BLaER1 treated with 17β-estradiol and CSF1 and Interleukin-3, amounts not matched to agents 10 nM and 100 nM (cell line): ENCODE measurements at regions not wholly inside any gene's neighbourhood (a gene's known extent, or its start where the extent isn't known, plus 50 kb on each side); places are given as distances from the start of the nearest gene placed in this dataset.
A peak's percentile ranks its signal among the peaks of the same experiment; 100 is the strongest.
"Not testable (repeated sequence)": the region's sequence is repeated elsewhere in the genome, so short reads cannot be mapped to it uniquely, and the experiment has no call there.

Experiments
- H3K27ac ChIP-seq, 11 experiments: shearing (Covaris generic); formaldehyde crosslinking; 2 replicates each; pipeline ENCODE4 v1.8.1; 2022
- H3K27me3 ChIP-seq, 11 experiments: shearing (Covaris generic); formaldehyde crosslinking; 2 replicates each; pipeline ENCODE4 v1.8.1; 2022
- H3K36me3 ChIP-seq, 11 experiments: shearing (Covaris generic); formaldehyde crosslinking; 2 replicates each; pipeline ENCODE4 v1.8.1; 2022
- H3K4me1 ChIP-seq, 10 experiments: shearing (Covaris generic); formaldehyde crosslinking; 2 replicates each; pipeline ENCODE4 v1.8.1; 2022
- H3K4me2 ChIP-seq, 11 experiments: shearing (Covaris generic); formaldehyde crosslinking; 2 replicates each; pipeline ENCODE4 v1.8.1; 2022
- H3K4me3 ChIP-seq, 10 experiments: shearing (Covaris generic); formaldehyde crosslinking; 2 replicates each; pipeline ENCODE4 v1.8.1; 2022
- H3K9ac ChIP-seq, 11 experiments: shearing (Covaris generic); formaldehyde crosslinking; 2 replicates each; pipeline ENCODE4 v1.8.1; 2022
- H3K9me3 ChIP-seq, 11 experiments: shearing (Covaris generic); formaldehyde crosslinking; replicated peaks in 1 of 11; 2 replicates each; pipeline ENCODE4 v1.8.1; 2022
- H4K20me1 ChIP-seq, 11 experiments: shearing (Covaris generic); formaldehyde crosslinking; 2 replicates each; pipeline ENCODE4 v1.8.1; 2022
- Cebpa-rat ChIP-seq, 11 experiments: shearing (Covaris generic); IDR thresholded peaks; 2 replicates each; pipeline ENCODE4 v1.8.1; 2022

DNA sequence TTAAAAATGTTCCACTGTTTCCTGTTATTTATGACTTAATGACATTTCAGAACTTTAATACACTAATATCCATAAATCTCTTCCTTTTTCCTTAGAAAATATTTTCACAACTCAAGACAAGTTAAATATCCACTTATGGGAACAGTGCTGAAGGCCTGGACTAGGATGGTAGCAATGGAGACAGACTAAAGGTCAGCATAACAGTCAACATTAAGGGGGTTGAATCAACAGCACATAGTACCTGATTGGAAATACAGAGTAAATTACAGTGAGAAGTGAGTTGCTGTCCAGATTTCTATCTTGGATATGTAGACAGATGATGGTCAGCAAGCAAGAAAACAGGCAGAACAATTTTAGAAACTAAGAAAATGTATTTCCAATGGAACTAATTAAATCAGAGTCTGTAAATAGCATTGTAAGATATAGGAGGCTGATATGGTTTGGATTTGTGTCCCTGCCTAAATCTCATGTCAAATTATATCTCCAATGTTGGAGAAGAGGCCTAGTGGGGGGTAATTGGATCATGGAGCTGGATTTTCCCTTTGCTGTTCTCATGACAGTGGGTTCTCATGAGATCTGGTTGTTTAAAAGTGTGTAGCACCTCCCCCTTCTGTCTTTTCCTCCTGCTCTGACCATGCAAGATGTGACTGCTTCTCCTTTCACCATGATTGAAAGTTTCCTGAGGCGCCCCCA lies 682.7 kb downstream of the MAFB start:
- H3K36me3 ChIP-seq: no peaks in the 10 kb centered on the region

DNA sequence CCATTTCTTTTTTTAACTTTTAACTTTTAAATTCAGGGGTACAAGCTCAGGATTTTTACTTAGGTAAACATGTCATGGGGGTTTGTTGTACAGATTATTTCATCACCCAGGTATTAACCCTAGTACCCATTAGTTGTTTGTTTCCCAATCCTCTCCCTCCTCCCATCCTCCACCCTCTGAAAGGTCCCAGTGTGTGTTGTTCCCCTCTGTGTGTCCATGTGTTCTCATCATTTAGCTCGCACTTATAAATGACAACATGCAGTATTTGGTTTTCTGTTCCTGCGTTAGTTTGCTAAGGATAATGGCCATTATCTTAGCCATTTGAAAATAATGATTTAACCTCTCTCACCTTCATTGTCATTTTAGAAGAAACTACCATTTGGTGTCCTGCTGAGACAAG lies 684.9 kb downstream of the MAFB start:
- not testable (repeated sequence) for H3K36me3 ChIP-seq, H3K4me2 ChIP-seq, H3K9ac ChIP-seq, H3K27me3 ChIP-seq, H3K27ac ChIP-seq, H4K20me1 ChIP-seq, H3K9me3 ChIP-seq, H3K4me1 ChIP-seq, H3K4me3 ChIP-seq

More for the DNA sequence above, 682.7 kb downstream of the MAFB start:
- Histone ChIP-seq H3K4me1 (peaks cover 0 to 6% (median 0%) of the 10 kb centered on the region in 10 experiments; a peak in 2 of 20 replicates), H3K4me2 (peak overlapping the region in 1 of 11 experiments; percentile 28; a peak in 1 of 22 replicates), H4K20me1 (no peaks in the 10 kb centered on the region), H3K27ac (no peak overlapping the region), H3K27me3 (no peaks in the 10 kb centered on the region), H3K9ac (no peak overlapping the region), H3K4me3 (no peak overlapping the region), H3K9me3 (no peaks in the 10 kb centered on the region)
- no peak for TF ChIP-seq Cebpa-rat (IDR thresholded peaks at IDR 0.05)

DNA sequence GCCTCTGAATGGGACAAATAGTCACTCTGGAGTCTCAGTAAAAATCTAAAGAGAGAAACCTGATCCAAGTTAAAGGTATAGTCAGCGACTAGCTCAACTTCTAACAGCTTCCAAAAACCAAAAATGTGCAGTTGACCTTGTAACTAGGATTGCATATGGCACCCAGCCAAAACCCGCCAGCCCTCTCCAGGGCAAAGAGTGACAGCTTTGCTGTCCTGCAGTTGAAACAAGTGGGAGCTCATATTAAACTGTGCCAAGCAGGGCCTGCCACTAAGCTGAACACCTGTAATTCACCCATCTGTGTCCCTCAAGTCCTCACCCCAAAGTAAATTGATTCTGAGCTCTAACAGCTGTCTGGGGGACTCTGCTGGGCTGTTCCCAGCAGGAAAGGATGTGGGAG lies 695.3 kb downstream of the MAFB start:
- H3K36me3 ChIP-seq: no peaks in the 10 kb centered on the region
- peaks cover 5 to 24% (median 7%) of the 10 kb centered on the region in 11 experiments; a peak in 18 of 22 replicates for H3K9me3 ChIP-seq
- H3K4me3 ChIP-seq: no peak overlapping the region
- H3K9ac ChIP-seq: no peak overlapping the region
- H4K20me1 ChIP-seq: no peaks in the 10 kb centered on the region
- no peak for TF ChIP-seq Cebpa-rat (IDR thresholded peaks at IDR 0.05)
- H3K27ac ChIP-seq: no peak overlapping the region
- H3K27me3 ChIP-seq: no peaks in the 10 kb centered on the region
- no peaks in the 10 kb centered on the region for H3K4me1 ChIP-seq
- no peak overlapping the region for H3K4me2 ChIP-seq

DNA sequence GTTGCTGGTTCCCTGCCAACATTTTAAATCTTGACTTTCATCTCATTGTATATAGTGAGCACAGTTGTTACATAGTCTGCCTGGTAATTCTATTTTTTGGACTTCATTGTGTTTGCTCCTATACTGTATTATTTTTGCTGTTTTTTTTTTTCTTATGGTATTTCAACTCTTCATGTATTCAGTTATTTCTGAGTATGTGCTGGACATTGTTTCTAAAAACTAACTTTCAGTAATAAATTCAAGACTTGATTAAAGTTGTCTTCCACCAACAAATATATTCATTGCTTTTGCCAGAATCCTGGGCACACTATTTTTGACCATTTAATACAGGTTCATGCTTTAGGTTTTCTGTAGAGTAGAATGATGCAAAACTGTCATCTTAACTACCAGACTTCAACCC lies 698.3 kb downstream of the MAFB start:
- no peaks in the 10 kb centered on the region for H3K27me3 ChIP-seq

DNA sequence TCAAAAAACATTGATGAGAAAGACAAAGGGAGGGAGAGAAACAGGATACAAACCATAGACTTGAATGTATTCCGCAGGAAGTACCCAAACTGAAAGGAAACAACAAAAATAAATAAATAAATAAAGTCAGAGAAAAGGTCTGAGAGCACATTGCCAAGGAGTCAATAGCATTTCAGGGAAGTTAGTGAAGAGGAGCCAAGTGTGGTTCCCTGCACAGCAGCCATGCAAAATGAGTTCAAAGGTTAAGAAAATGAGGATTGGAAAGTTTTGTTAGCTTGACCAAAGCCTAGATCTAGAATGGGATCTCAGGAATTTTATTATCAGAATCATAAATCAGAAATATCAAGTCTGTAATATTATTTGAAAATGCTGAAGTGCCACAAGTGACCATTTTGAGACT lies 700.0 kb downstream of the MAFB start:
- Histone ChIP-seq H3K9me3 (peaks cover 5 to 13% (median 7%) of the 10 kb centered on the region in 11 experiments; a peak in 18 of 22 replicates), H3K36me3 (no peaks in the 10 kb centered on the region), H3K4me3 (no peak overlapping the region), H3K27ac (no peak overlapping the region), H3K9ac (no peak overlapping the region), H3K4me1 (peaks cover 0 to 20% (median 0%) of the 10 kb centered on the region in 10 experiments; a peak in 6 of 20 replicates), H4K20me1 (no peaks in the 10 kb centered on the region), H3K27me3 (no peaks in the 10 kb centered on the region), H3K4me2 (no peak overlapping the region)
- no peak for TF ChIP-seq Cebpa-rat (IDR thresholded peaks at IDR 0.05)

More for the DNA sequence above, 698.3 kb downstream of the MAFB start:
- Histone ChIP-seq H3K27ac (no peak overlapping the region), H3K9me3 (peaks cover 5 to 13% (median 7%) of the 10 kb centered on the region in 11 experiments; a peak in 18 of 22 replicates), H4K20me1 (no peaks in the 10 kb centered on the region), H3K9ac (no peak overlapping the region), H3K4me3 (no peak overlapping the region), H3K4me2 (no peak overlapping the region), H3K36me3 (no peaks in the 10 kb centered on the region), H3K4me1 (peaks cover 0 to 16% (median 0%) of the 10 kb centered on the region in 10 experiments; a peak in 6 of 20 replicates)
- TF ChIP-seq Cebpa-rat (IDR thresholded peaks at IDR 0.05): no peak

DNA sequence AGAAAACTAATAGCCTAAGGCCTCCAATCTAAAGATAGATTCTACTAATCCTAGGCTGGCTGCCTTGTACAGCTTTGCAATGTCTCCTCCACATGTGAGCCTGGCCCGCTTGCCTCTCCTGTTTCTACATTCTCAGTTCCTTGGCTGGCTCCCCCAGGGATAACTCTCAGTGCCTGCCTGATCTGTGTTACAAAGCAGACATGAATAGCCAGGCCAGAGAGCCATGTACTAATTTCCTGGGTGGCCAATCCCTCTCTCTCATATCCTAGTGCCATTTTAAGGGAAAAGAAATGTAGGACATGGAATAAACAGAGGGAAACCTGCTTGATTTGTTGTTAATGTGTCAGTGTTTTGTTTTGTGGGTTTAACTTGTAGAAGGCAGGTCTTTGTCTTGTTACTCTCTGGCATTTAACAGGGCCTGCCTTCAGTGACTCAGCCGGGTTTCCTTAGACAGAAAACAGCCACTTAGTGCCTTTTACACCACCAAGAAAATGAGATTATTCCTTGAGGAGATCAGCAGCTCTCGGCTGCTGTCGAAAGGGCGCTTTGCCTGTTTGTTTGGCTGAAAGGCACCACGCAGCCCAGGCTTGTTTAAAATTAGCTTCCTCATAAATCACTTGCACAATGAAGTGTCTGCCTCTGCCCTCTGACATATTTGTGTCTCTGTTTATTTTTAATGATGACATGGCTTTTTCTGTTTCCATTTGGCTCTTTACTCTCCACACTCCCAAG lies 702.7 kb downstream of the MAFB start:
- Histone ChIP-seq H4K20me1 (no peaks in the 10 kb centered on the region), H3K36me3 (no peaks in the 10 kb centered on the region), H3K27me3 (no peaks in the 10 kb centered on the region), H3K27ac (peak overlapping the region in 5 of 11 experiments; percentile 12 to 91 (median 82); a peak in 9 of 22 replicates), H3K4me2 (peak overlapping the region in 3 of 11 experiments; percentile 46 to 67 (median 58); a peak in 6 of 22 replicates), H3K9me3 (peaks cover 5 to 19% (median 7%) of the 10 kb centered on the region in 11 experiments; a peak in 18 of 22 replicates), H3K4me1 (peaks cover 0 to 21% (median 0%) of the 10 kb centered on the region in 10 experiments; a peak in 7 of 20 replicates), H3K4me3 (no peak overlapping the region), H3K9ac (peak overlapping the region in 4 of 11 experiments; percentile 36 to 71 (median 59); a peak in 8 of 22 replicates)
- TF ChIP-seq Cebpa-rat (IDR thresholded peaks at IDR 0.05): no peak

DNA sequence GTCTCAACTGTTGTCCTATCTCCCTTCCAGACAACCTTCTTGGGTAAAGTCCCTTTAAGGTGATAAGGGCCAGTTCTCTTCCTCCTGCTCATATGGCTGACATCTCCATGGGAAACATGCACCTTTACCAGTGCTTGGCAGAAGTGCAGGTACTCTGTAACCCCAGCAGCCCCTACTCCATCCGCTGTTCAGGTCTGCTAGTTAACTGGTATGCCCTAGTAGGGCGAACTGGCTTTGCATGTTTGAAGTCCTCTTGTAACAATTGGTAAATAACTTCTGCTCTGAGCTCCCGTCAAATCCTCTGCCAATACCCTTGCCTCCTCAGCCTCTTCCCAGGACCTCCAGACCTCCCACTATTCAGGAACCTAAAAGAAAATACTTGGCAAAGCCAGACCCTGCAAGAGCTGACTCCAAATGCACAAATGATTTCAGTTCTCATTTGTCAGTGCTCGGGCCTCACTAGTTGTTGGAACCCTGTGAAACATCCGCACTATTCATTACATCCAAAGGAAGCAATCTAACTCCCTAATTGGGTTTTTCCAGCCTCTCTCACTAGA lies 703.7 kb downstream of the MAFB start:
- Histone ChIP-seq H3K4me3 (no peak overlapping the region), H3K4me1 (peaks cover 0 to 21% (median 0%) of the 10 kb centered on the region in 10 experiments; a peak in 7 of 20 replicates), H4K20me1 (no peaks in the 10 kb centered on the region), H3K27ac (no peak overlapping the region; a peak in 1 of 22 replicates), H3K9ac (no peak overlapping the region), H3K9me3 (peaks cover 0 to 11% (median 0%) of the 10 kb centered on the region in 11 experiments; a peak in 6 of 22 replicates), H3K4me2 (no peak overlapping the region), H3K27me3 (no peaks in the 10 kb centered on the region), H3K36me3 (no peaks in the 10 kb centered on the region)
- no peak for TF ChIP-seq Cebpa-rat (IDR thresholded peaks at IDR 0.05)

DNA sequence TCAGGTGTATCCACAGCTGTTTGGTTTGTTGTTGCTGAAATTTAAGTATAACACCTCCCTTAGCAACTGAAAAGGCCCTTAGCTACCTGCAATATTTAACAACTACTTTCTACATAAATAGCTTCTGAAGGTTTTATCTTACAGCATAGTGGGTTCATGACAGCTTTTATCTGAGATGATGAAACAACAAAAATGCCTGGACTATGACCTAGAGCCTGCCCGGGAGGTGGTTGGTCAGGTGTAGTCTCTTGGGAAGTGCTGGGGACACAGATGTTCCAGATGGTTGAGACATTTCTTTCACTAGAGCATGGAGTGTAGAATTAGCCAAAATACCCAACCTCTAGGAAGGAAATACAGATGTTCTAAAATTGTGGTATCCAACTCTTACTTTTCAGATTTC lies 705.4 kb downstream of the MAFB start:
- no peak for TF ChIP-seq Cebpa-rat (IDR thresholded peaks at IDR 0.05)
- Histone ChIP-seq H3K9me3 (0 out of 22 replicates have a peak, but pooled peaks cover 0 to 6% (median 0%) of the 10 kb centered on the region in 11 experiments), H4K20me1 (no peaks in the 10 kb centered on the region), H3K36me3 (no peaks in the 10 kb centered on the region), H3K27me3 (no peaks in the 10 kb centered on the region), H3K4me1 (peaks cover 0 to 21% (median 0%) of the 10 kb centered on the region in 10 experiments; a peak in 7 of 20 replicates), H3K4me2 (no peak overlapping the region; a peak in 1 of 22 replicates), H3K27ac (no peak overlapping the region), H3K9ac (no peak overlapping the region), H3K4me3 (no peak overlapping the region)

DNA sequence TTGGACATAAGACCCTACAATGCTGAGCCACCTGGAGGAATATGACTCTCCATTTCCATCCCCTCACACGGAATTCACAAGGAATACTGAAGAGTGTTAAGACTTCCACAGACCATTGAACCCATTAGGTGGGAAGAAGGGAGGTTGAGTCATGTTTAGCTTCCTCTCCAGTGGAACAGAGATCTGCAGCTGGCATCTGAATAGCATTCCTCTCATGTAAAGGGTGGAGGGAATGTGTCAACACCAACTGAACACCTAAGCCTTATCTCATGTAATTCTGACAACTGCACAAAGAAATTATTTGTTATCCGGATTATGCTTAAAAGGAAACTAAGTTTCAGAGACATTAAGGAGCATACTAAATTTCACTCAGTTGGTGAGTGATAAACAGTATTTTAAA lies 705.9 kb downstream of the MAFB start:
- Histone ChIP-seq H3K9me3 (0 out of 22 replicates have a peak, but pooled peaks cover 0 to 6% (median 0%) of the 10 kb centered on the region in 11 experiments), H3K36me3 (no peaks in the 10 kb centered on the region), H3K9ac (no peak overlapping the region), H3K27ac (no peak overlapping the region), H3K4me2 (no peak overlapping the region), H3K4me1 (peaks cover 0 to 21% (median 0%) of the 10 kb centered on the region in 10 experiments; a peak in 7 of 20 replicates), H4K20me1 (no peaks in the 10 kb centered on the region), H3K27me3 (no peaks in the 10 kb centered on the region), H3K4me3 (no peak overlapping the region)
- TF ChIP-seq Cebpa-rat (IDR thresholded peaks at IDR 0.05): no peak
